HG03342 (cell line): ENCODE measurements at regions not wholly inside any gene's neighbourhood (a gene's known extent, or its start where the extent isn't known, plus 50 kb on each side); places are given as distances from the start of the nearest gene placed in this dataset.

Experiments
- ATAC-seq: cut with Tn5 transposase; IDR thresholded peaks from one replicate; pipeline ENCODE4 v1.9.1; 2021; ENCODE audit warnings: mild to moderate bottlenecking, moderate library complexity; ENCODE audit not compliant: unreplicated experiment

- ATAC-seq: no peak
Measured at GRCh38 chr12:58186401-58186800, 245.0 kb downstream of the ATP23 start.

- no peak for ATAC-seq
Measured at GRCh38 chr12:58186914-58187313, 245.5 kb downstream of the ATP23 start.

- ATAC-seq: no peak
Measured at GRCh38 chr12:58189030-58189429, 247.7 kb downstream of the ATP23 start.

GRCh38 chr12:58189893-58190292 is 248.5 kb downstream of the ATP23 start:
- ATAC-seq: no peak

GRCh38 chr12:58190618-58191017 is 249.3 kb downstream of the ATP23 start:
- ATAC-seq: no peak

- ATAC-seq: no peak
Measured at GRCh38 chr12:58196971-58197370, 255.6 kb downstream of the ATP23 start.

GRCh38 chr12:58202933-58203718 is 261.8 kb downstream of the ATP23 start:
- no peak for ATAC-seq

- ATAC-seq: no peak
Measured at GRCh38 chr12:58204071-58204470, 262.7 kb downstream of the ATP23 start.

- no peak for ATAC-seq
Measured at GRCh38 chr12:58206876-58207275, 265.5 kb downstream of the ATP23 start.

GRCh38 chr12:58211211-58211610 is 269.8 kb downstream of the ATP23 start:
- ATAC-seq: no peak

- no peak for ATAC-seq
Measured at GRCh38 chr12:58217130-58217529, 275.8 kb downstream of the ATP23 start.

- ATAC-seq: no peak
Measured at GRCh38 chr12:58224536-58225105, 283.3 kb downstream of the ATP23 start.

GRCh38 chr12:58225203-58225877 is 284.0 kb downstream of the ATP23 start:
- no peak for ATAC-seq

- no peak for ATAC-seq
Measured at GRCh38 chr12:58233886-58234285, 292.5 kb downstream of the ATP23 start.

GRCh38 chr12:58238411-58238810 is 297.0 kb downstream of the ATP23 start:
- no peak for ATAC-seq

- ATAC-seq: no peak
Measured at GRCh38 chr12:58241099-58241498, 299.7 kb downstream of the ATP23 start.

GRCh38 chr12:58242796-58243630 is 301.6 kb downstream of the ATP23 start:
- ATAC-seq: no peak

GRCh38 chr12:58247633-58248032 is 306.3 kb downstream of the ATP23 start:
- no peak for ATAC-seq

GRCh38 chr12:58248599-58248998 is 307.2 kb downstream of the ATP23 start:
- no peak for ATAC-seq

GRCh38 chr12:58249610-58250009 is 308.2 kb downstream of the ATP23 start:
- ATAC-seq: no peak

- ATAC-seq: no peak
Measured at GRCh38 chr12:58250077-58250476, 308.7 kb downstream of the ATP23 start.
